ENCODE measurements at regions not wholly inside any gene's neighbourhood (a gene's known extent, or its start where the extent isn't known, plus 50 kb on each side); places are given as distances from the start of the nearest gene placed in this dataset.
"Not testable (repeated sequence)": the region's sequence is repeated elsewhere in the genome, so short reads cannot be mapped to it uniquely, and the experiment has no call there.

DNA sequence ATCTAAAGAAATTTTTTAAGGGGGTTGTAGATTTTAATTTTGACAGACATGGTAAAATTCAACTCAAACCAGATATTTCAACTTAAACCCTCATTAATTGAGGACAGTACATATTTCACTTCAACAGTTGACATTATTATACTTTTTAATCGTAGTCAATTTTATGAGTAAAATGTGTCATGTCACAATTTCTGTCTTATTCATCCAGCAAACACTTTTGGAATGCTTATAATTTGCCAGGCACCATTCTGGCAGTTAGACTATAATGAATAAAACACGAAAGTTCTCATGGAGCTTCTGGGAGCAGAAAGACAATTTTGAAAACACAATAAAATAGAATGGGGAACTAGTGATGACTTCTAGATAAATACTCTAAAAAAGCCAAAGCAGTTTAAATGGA, 1094.8 kb downstream of the SUCLG1 start:
- no peak for DNase-seq

DNA sequence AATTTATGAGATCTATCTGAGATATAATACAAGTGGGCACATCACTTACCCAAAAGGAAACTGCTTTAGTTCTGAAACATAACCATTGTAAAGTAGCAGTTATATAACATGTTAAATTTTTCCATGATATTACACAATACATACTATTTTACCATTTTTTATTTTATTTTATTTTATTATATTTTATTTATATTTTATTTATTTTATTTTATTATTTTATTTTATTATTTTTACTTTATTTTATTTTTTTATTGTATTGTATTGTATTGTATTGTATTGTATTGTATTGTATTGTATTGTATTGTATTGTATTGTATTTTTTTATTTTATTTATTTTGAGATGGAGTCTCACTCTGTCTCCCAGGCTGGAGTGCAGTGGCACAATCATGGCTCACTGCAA, 1095.9 kb downstream of the SUCLG1 start:
- DNase-seq: not testable (repeated sequence)

DNA sequence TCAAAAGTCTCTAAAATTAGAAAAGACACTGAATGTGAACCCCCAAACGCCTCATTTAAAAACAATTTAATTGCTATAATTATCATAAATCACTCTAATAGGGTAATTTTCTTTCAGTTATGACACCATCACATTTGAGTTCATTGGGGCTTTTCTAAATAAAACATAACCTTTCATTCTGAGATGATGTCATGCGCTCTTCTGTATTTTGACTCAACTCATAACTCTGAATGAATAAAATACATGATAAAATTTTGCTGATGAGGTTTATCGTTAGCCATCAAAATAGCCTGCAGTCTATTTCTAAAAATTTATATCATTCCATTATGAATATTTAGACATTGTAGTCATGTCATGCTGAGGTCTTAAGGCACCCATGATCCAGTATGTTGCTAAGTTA, 1099.7 kb downstream of the SUCLG1 start:
- DNase-seq: no peak

DNA sequence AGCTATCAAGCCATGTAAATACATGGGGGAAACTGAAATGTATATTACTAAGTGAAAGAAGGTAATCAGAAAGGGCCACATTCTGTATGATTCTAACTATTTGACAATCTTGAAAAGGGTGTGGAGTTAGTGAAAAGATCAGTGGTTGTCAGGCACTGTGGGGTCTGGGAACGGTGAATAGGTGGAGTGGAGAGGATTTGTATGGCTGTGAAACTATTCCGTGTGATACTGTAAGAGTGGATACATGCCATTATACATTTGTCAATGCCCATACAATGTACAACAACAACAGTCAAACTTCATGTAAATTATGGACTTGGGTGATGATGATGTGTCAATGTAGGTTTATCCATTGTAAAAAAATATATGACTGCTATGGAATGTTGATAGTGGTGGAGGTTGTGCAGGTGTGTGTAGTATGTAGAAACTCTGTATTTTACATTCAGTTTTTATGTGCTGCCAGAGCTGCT, 1116.2 kb downstream of the SUCLG1 start:
- no peak for DNase-seq

DNA sequence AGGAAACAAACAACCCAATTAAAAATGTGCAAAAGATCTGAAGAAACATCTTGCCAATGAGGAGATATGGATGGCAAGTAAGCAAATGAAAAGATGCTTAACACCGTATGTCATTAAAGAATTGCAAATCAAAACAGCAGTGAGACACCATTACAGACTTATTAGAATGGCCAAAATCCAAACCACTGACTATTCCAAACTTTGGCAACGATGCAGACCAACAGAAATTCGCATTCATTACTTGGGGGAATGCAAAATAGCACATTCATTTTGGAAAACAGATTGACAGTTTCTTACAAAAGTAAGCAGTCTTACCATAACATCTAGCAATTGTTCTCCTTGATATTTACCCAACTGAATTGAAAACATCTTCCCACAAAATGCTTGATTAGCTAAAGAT, 1118.7 kb downstream of the SUCLG1 start:
- DNase-seq: no peak

DNA sequence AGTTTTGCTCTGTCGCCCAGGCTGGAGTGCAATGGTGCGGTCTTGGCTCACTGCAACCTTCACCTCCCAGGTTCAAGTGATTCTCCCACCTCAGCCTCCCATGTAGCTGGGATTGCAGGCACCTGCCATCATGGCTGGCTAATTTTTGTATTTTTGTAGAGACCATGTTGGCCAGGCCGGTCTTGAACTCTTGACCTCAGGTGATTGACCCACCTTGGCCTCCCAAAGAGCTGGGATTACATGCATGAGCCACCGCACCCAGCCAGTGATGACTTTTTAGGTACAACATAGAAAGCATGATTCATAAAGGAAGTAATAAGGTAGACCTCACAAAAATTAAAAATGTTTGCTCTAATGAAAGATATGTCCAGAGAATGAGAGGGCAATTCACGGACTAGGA, 1119.1 kb downstream of the SUCLG1 start:
- DNase-seq: not testable (repeated sequence)

DNA sequence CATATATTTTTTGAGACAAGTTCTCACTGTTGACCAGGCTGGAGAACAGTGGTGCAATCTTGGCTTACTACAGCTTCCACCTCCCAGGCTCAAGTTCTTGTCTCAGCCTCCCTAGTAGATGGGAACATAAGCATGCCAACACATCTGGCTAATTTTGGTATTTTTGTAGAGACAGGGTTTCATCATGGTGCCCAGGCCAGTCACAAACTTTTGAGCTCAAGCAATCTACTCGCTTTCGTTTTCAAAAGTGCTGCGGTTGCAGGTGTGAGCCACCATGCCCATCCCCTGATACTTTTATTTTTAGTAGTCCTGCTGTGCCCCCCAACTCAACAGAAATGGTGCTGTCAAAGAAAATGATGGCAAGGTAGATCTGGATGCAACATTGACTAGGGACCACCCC, 1127.3 kb downstream of the SUCLG1 start:
- DNase-seq: no peak

DNA sequence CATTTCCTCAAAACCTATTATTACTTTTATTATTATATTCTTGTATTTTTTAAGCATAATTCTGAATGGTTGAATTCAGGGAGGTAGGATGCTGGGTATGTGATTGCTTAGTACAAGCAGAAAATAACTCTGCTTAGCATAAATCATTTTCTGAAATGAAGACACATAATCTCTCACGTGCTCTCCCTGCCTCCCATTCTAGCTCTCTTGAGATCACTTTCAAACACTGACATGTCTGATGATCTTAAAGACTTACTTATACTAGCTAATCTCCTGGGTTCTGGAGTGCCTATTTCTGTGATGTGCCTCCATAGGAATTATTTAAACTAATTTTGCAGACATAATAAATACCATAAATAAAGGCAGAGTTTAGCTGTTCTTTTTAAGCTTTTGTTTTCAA, 1136.0 kb downstream of the SUCLG1 start:
- DNase-seq: no peak

DNA sequence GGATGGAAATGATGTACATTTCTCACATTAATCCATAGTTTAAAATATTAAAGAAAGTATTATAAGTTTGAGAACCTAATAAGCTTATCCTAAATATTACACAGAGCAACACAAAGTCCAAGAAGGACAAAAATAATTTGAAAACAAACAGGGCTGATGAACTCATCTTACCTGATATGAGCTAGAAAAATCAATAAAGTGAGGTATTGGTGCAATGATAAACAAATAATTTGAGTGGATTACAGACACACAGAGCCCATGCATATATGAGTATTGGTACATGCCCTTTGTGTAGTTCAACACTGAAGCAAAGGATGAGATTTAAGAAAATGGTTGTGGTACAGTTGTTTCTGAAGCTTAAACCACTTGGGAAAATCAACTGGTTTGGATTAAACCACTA, 1139.0 kb downstream of the SUCLG1 start:
- no peak for DNase-seq

DNA sequence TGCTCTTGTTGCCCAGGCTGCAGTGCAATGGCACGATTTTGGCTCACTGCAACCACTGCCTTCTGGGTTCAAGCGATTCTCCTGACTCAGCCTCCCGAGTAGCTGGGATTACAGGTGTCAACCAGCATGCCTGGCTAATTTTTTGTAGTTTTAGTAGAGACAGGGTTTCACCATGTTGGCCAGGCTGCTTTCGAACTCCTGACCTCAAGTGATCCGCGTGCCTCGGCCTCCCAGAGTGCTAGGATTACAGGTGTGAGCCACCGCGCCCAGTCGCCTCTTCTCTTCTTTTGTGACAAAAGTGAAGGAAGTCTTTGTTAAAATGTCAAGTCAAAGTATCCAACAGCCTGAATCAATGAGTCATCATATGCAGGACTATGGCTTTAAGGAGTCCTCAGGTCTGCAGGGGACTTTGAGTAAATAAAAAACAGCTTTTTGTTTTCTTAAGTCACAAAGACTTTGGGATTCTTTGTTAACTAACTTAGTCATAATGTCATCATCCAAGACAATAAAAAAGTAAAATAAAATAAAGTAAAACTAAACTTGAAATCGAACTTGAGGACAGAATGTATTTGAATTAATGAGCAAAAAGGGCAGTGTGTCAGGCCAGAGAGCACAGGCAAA, 1153.2 kb downstream of the SUCLG1 start:
- no peak for DNase-seq

DNA sequence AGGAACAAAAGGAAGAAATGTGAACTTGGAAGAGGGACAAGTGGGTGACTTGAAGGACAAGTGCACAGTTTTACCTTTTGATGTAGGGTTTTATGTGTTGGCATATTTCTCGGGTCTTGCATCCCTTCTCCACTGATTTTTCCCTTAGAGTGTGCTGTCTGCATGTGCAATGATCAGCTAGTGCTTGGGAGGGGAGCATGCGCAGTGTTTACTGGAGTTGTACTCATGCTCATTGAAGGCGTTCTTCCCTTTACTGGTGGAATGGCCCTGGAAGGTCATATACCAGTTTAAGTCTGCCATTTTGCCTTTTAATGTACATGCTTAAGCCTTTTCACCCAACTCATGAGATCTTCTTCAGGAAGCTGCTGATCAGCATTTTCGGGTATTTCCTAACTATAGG, 1168.0 kb downstream of the SUCLG1 start:
- DNase-seq: no peak

DNA sequence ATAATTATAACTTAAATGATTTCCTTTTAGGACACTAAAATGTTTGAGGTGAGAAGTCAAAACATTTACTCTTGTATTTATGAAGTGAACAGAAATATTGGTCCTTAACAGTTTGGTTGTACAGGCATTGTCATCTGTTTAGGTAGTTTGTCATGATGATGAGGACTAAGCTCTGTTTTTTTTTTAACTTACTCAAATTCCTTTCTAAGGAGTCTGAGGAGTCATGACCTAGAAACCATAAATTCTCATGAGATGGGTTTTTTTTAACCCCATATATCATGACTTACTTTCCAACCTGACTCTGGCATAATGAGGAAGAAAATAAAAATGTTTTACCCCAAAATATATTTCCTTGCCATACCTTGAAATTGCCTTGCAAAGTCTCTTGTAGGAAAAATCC, 1176.2 kb downstream of the SUCLG1 start:
- DNase-seq: no peak

DNA sequence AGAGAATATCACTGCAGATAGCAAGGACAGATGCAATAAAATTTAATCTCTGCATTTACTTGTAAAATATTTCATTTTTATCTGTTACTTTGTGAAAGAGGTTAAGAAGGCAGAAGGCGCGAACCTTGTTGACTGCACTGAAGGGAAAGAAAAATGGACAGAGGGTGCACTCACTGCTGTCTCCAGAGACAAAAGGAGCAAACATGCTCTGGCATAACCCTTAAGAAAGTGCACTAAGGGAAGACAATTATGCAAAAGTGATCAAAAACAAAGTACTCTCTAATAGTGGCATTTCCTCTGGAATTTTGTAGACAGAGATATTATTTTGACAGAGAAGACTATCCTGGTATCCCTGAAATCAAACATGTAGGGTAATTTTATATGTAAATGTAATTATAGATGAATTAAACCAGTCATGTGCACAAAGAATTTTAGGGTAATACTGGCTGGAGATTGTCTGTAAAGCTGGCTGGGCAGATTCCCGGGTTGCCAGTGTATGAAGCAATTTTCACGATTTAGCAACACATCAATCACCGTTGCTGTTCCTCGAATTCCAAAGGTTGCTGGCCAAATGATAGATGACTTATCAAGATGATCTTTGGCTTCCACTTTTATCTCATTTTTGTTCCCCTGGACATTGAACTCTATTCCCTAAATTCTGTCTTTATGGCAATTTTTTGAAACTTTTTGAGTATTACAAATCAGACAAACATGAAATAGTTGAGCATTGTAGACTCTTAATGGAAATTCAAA, 1176.9 kb downstream of the SUCLG1 start:
- DNase-seq: no peak

DNA sequence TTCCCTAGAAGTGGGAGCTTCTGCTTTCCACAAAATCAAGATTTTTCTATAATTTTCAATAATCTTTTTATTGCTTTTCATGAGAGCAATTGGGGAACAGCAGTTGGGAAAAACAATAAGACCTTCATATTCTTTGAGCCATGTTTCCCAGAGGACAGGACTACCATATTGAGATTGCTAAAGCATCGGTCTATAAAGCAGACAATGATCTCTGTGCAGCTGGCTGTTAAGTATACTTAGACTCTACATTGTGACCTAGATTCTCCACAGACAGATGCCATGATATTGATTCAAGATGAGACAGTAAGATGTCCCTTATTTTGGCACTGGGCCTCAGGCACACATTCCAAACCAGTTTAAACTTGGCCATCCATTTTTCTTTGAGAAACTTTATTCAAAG, 1178.7 kb downstream of the SUCLG1 start:
- DNase-seq: no peak

DNA sequence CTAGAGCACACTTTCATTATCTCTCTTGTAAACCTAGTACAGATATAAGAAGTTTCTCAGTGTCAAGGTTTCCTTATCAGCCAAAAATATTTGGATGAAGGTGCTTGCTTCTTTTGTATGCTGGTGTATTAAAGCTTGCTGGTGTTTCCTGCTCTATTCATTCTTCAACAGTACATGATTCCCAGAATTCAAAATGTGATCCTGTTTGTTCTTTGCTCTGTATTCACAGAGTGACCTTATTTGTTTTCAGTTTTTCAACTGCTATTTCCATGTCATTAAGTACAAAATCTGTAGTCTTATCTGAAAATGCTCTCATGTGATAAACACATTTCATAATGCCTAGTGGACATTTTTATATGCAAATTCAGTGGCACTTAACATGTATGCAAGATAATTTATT, 1185.8 kb downstream of the SUCLG1 start:
- DNase-seq: no peak

DNA sequence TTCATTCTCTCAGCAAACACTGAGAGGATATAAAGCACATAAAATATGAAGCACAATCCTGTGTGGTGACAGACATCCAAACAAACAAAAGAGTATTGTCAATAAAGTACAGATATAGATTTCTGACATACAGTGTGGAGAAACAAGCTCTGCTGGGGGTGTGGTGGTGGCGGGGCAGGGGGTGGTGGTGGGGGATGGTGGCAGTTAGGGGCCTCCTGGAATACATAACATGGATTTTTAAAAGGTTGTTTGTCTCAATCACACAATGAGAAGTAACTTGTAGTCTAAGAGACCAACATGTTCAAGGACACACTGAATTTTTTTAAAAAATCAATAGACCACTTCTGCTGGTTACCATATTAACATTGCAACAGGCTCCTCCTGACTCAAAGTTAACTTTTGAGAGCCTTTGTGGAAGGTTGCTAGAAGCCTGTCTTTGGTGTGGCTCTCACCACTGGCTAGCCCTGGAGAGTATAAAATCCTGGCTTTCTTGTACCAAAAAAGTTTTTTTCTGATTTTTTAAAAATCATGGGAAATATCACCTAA, 1197.4 kb downstream of the SUCLG1 start:
- no peak for DNase-seq

DNA sequence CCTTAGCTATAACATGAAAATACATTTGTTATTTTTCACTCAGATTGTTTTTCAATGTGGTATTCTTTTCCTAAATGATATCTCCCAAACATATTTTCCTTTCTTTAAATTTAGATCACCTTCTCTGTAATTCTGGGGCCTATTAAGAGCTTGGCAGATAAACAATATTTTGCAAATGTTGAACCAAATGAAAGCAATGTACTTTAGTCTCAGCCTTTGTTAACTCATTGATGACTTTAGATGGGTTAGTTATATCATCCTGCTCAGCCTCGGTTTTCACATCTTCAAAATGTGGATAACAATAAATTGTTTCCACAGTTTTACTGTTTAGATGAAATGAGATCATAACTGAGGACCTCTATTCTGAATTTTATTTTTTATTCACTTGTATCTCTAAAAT, 1205.2 kb downstream of the SUCLG1 start:
- DNase-seq: no peak

DNA sequence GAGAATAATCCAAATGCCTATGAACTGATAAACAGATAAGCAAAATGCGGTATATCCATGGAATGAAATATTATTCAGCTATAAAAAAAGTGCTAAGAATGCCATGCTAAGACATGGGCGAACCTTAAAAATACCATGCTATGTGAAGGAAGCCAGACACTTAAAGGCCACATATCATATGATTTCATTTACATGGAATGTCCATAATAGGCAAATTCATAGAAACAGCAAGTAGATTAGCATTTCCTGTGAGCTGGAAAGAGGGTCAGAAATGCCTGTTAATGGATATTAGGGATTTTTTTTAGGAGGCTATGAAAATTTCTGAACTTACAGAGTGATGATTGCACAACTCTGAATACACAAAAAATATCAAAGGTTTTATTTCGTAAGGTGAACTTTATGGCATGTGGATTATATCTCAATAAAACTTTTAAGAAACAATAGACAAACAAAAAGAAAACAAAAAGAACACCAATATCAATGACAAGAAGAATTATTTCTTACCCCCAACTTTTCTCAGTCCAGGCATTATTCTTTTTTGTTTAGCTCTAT, 1207.7 kb downstream of the SUCLG1 start:
- DNase-seq: no peak

DNA sequence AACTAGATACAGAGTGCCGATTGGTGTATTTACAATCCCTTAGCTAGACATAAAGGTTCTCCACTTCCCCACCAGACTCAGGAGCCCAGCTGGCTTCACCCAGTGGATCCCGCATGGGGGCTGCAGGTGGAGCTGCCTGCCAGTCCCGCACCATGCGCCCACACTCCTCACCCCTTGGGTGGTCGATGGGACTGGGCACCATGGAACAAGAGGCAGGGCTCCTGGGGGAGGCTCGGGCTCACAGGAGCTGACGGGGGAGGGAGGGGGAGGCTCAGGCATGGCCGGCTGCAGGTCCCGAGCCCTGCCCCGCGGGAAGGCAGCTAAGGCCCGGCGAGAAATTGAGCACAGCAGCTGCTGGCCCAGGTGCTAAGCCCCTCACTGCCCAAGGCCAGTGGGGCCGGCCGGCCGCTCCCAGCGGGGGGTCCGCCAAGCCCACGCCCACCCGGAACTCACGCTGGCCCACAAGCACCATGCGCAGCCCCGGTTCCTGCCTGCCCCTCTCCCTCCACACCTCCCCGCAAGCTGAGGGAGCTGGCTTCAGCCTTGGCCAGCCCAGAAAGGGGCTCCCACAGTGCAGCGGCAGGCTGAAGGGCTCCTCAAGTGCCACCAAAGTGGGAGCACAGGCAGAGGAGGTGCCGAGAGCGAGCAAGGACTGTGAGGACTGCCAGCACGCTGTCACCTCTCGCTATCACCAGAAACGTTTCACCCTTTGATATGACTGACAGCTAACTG, 1213.1 kb downstream of the SUCLG1 start:
- DNase-seq: not testable (repeated sequence)

DNA sequence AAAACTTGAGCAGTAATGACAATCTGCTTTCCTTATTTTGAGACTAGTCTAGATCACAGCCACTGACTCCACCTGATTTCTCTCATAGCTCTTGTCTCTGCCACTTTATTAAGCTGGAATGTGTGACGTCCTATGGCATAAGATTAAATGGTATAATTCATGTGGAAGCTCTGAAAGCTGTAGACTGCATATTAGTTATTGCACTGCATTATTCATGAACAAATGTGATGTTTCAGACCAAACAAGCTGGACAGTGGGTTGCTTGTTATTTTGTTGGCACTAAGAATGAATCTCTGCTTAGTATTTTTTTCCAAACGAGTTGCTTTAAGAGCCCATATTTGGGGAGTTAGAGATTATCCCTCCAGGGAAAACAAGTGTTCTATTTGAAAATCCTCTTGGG, 1218.5 kb downstream of the SUCLG1 start:
- no peak for DNase-seq

DNA sequence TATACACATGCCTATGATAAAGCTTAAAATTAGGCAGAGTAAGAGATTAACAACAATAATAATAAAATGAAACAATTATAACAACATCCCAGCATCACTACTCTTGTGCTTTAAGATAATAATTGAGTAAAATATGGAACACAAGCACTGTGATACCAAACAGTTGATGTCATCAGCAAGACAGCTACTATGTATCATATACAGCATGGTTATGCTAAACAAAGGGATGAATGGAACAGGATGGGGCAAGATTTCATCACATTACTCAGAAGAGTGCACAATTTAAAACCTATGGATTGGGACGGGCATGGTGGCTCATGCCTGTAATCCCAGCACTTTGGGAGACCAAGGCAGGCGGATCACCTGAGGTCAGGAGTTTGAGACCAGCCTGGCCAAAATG, 1221.0 kb downstream of the SUCLG1 start:
- no peak for DNase-seq

DNA sequence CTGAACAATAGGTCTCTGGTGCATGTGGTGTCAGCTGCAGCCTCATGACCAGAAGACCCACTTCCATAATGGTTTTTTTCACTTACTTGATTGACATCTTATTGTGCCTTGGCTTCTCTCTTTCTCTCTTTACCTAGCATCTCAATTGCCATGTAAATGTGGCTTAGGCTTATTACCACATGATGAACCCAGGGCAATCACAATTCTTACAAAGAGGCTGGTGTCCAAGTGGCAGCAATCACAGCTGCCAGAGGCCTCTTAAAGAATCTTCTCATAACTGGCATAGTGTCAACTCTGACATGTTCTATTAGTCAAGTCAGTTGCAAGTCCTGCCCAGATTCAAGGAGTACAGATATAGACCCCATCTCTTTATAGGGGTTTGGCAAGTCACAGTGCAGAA, 1224.8 kb downstream of the SUCLG1 start:
- no peak for DNase-seq

DNA sequence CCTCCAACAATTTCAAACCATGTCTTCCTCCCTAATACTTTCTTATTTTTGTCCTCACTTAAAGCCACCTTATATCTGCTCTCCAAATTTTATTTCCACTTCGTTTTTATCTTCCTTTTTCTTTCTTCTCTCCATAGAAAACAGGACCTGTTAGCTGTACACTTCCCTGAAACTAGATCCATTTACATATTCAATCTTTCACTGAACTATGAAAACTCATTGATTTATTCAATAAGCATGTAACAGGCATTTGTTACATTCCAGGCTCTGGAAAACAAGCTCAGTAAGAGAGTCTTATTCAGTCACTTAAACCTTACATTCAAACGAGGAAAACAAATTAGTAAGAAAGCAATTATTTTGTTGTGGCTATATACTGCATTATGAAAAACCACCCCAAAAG, 1225.3 kb downstream of the SUCLG1 start:
- DNase-seq: no peak

DNA sequence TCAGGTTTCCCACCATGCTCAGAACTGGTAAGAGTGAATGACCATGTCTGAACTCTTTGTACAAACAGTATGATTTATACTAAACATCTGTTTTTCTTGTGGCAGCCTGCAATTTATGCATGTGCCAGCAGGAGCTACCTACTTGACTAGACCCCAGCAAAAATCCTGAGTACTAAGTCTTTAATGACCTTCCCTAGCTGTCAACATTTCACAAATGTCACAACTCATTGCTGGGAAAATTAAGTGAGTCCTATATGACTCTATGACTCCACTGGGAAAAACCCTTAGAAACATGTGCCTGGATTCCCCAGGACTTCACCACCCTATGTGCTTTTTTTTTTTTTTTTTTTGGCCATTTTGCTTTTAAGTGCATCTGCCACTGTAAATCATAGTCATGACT, 1225.8 kb downstream of the SUCLG1 start:
- DNase-seq: no peak

All from 8988T (cell line).